GM21381 (cell line): ENCODE measurements at regions not wholly inside any gene's neighbourhood (a gene's known extent, or its start where the extent isn't known, plus 50 kb on each side); places are given as distances from the start of the nearest gene placed in this dataset.
A peak's percentile ranks its signal among the peaks of the same experiment; 100 is the strongest.
"Not testable (repeated sequence)": the region's sequence is repeated elsewhere in the genome, so short reads cannot be mapped to it uniquely, and the experiment has no call there.

ENCODE experiments used
- ATAC-seq: cut with Tn5 transposase; IDR thresholded peaks from one replicate; pipeline ENCODE4 v1.9.1; 2021; ENCODE audit warnings: mild to moderate bottlenecking, moderate library complexity; ENCODE audit not compliant: unreplicated experiment

DNA sequence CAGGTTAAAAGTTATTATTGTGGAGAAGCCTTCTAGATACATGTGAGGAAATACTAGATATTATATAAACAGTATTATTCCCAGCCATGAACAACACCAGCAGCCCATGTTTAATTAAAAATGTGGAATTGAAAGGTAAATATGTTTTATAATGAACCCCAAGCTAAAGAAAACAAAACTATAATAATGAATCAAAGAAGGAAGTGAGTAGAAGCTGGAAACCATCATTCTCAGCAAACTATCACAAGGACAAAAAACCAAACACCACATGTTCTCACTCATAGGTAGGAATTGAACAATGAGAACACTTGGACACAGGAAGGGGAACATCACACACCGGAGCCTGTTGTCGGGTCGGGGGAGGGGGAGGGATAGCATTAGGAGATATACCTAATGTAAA lies 167.6 kb upstream of the CXXC4 start:
- ATAC-seq = not testable (repeated sequence)

DNA sequence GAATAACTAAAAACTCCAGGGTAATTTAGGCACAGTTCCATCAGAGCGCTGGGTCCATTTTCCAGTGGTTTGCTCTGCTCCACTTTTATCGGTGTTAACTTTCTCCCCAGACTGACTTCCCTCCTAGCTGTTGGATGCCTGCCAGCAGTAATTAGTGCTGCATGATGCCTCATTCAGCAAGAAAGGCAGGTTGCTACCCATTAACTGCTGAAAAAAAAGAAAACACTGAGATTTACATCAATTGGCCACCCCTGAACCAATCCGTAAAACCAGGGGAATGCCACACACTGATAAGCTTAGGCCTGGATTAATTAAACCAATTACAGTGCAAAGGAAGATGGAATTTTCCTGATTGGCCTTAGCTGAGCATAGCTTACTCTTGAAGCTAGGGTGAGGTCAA lies 182.4 kb upstream of the CXXC4 start:
- no peak for ATAC-seq

DNA sequence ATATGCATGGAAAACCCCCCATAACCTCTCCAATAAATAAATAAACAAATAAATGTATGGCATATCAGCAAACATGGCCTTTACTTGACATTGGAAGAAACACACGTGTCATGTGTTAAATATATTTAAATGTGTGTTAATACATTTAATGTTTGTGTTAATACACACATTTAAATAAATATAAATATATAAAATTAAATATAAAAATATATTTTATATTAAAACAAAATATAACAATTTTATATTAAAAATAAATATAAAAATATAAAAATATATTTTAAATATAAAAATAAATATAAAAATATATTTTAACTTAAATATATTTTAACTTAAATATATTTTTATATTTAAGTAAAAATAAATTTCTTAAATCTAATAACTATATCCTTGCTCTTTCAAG lies 187.6 kb upstream of the CXXC4 start:
- ATAC-seq = no peak

DNA sequence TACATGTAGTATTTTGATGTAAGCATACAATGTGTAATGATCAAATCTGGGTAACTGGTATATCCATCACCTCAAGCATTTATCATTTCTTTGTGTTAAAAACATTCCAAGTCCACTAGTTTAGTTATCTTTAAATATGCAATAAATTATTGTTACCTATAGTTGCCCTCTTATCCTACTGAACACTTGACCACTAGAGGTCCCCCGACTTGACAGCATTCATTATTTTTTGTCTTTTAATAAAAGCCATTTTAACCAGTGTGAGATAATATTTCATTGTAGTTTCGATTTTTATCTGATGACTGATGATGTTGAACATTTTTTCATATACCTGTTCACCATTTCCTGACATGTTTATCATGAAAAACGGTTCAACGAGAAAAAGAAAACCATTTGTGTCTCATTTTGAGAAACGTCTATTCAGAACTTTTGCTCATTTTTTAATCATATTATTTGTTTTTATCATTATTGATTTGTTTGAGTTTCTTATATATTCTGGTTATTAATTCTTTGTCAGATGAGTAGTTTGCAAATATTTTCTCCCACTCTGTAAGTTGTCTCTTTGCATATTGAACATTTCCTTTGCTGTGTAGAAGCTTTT lies 199.0 kb upstream of the CXXC4 start:
- ATAC-seq = no peak

DNA sequence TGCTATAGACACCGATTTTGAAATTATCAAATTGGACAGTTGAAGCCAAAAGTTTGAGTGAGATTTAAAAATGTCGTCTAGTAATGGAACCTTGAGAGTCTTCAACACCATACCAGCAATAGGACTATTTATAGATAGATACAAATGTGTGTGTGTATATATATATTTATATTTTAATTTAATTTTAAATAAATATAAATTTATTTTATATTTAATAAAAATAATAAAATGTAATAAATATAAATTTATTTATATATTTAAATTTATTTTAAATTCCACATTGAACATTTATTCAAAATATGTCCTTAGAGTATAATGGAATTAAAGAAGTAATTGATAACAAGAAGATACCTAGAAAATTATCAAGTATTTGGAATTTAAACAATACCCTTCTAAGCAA lies 221.9 kb upstream of the CXXC4 start:
- ATAC-seq = no peak

DNA sequence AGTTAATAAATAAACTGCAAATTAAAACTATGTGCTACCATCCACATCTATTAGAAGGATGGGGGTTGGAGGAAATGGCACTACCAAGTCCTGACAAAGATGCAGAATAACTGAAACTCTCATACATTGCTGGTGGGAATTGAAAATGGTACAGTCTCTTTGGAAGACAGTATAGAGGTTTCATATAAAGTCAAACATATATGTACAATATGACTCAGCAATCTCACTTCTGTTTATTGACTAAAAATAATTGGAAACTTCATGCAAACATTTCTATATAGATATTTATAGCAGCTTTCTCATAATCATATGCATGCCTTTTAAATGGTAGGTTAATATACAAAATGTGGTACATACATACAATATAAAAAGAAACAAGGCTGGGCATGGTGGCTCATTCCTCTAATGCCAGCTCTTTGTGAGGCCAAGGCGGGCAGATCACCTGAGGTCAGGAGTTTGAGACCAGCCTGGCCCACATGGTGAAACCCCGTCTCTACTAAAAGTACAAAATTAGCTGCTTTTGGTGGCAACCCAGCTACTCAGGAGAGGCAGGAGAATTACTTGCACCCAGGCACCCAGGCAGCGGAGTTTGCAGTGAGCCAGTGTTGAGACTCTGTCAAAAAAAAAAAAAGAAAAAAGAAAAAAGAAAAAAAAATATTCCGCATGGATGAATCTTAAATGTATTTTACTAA lies 225.0 kb upstream of the CXXC4 start:
- peak; percentile 99 for ATAC-seq

DNA sequence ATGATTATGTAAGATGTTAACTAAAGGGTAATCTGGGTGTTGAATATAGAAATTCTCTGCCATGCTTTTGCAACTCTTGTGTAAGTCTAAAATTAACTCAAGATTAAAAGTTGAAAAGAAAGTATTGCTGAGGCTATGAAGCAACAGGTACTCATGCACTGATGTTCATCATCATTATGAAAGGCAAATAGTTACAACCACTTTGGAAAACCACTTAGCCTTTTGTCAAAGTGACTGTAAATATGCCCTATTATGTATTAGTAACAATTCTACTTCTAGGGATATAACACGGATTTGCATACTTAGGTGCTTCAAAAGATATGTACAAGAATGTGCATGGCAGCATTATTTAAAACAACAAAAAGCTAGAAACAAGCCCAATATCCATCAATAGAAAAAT lies 227.8 kb upstream of the CXXC4 start:
- ATAC-seq = no peak

DNA sequence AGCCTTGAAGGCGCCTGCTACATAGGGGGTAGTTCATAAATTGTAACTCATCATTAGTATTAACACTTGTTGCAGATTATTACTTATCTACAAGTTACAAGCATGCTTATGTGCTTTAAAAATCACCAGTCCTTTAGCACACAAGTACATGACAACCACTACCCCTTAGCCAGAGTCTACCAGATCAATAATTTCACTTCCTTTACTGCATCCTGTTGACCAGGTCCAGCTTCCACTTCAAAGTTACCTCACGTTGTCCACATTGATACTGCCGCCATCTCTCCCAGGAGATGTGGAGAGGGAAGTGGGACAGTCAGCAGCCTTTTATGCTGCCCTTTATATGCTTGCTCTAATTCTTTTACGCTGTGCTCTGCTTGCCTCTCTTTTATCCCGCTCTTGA lies 231.3 kb upstream of the CXXC4 start:
- no peak for ATAC-seq

DNA sequence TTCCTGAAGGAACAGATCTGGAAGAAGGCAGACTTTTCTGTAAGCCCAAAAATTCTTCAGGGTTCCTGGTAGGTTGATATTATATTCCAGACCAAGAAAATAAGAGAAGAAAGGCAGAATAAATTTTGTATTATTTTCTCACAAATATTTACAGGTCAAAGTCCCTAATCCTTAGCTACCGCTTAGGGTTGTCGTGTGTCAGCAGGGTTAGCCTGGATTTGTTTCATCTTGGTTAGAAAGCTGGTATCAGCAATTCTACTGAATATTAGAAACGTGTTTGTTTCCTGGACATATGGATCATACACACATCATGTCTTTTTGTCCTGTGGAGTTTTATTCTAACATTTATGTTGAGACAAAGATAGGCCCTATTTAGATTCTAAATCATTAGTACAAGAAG lies 232.9 kb upstream of the CXXC4 start:
- ATAC-seq = no peak

DNA sequence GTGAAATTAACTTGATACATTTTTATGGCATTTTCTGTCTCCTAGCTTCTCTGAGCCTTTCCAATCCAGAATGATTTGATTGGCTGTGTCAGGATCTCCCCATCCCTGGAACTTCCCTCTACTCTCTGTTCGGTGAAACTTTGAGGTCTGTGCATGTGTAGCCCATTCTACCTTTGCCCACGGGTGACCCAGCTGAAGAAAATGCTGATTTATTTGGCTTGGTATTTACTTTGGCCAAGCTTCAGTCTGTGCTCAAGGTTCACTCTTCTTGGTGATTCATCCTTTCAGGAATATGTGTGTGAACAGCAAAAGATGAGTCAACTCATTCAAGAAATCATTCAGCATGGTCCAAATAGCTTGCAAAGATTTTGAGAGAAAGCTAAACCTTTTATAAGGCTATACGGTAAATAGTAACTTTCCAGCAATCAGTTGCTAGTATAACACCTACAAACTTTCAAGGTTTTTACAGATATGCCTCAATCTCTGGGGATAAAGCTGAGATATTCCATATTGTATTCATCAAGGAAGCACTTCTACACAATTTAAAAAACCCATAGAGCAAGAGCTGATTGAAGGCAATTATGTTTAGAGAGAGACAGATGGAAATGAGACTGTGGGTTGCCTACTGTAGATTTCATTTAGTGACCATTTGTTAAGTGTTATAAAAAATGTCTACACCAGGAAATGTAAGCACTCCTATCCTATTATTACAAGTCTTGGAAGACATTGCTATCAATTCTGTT lies 233.9 kb upstream of the CXXC4 start:
- no peak for ATAC-seq

DNA sequence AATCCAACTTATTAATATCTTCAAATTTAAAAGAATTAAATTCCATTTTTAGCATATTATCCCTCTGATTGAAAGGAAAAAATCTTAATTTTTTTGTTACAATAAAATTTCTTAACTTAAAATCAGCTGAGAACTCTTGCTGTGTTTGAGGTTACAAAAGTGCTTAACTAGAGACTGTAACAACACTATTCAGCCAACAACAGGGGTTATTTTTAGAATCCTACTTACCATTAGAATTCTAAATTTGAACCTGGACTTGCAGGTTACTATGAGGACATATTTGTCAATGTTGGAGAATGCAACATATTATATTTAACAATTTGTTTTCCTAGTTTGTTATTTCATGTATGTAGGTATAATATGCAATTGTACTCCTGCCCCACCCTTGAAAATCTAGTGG lies 238.1 kb upstream of the CXXC4 start:
- no peak for ATAC-seq

DNA sequence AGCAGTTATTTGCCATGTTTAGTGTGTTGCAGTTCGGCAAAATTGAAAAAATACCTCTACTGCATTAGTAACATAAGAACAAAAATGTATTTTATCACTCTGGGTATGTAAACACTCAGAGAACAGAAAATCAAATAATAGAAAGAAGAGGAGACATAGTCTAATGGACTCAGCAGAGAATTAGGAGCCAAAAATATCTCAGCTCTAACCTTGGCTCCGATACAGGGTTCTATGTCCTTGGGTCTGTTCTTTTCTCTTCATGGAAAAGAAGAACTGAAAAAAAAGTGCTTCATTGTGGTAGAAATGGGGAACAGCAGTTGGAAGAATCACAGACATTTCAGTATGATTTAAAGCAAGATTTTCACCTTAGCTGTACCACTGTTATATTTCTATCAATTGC lies 240.5 kb upstream of the CXXC4 start:
- no peak for ATAC-seq

DNA sequence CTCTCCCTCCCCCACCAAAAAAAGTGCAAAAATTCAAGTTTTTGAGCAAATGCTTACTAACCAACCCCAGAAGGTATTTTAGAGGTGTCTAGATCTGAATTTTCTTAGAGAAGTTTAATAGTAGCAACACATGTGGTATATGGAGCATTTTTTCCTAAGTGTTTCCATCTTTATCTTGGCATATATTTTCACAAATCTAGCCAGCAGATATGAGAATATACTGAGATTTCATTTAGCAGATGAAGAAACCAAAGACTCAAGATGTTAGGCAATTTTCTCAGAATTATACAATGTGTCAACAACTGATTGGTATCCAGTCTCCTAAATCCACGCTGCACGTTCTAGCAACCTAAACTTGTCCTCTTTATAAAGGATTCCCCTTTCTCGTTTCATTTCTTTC lies 245.5 kb upstream of the CXXC4 start:
- no peak for ATAC-seq

DNA sequence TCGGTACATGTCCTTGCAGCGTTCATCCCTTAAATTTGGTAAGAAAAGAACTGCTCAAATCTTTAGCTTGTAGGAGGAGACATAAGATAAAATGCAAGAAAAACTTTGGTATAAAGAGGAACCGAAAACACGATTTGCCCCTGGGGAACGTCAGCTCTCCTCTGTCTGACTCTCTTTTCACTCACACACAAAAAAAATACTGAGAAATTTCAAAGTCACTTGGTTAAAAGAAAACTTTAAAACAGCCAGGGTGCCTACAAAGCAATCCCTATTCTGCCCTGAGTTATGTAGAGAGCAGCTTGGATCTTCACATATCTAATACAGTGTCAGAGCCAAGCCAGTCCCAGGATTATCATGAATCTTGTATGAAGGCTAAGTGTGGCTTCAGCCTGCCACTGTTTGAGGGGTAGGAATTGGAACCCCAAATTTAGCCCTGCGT lies 248.5 kb upstream of the CXXC4 start:
- ATAC-seq = peak; percentile 97

DNA sequence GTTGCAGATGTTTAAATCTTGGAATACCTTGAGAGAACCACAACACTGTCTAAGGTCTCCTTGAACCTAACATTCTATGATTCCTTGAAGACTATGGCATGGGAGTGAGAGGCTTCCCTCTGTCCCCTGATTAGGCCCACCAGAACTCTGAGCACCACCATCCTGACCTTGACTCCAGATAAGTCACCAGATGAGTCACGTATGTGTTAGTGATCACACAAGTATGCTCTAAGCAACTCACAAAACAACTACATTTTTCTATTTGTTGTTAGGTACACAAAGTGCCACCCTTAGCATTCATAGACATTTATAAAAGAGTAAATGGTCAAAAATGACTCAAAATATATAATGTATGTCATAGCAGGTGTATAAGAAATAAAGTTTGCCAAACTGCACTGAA lies 252.9 kb upstream of the CXXC4 start:
- ATAC-seq = no peak

DNA sequence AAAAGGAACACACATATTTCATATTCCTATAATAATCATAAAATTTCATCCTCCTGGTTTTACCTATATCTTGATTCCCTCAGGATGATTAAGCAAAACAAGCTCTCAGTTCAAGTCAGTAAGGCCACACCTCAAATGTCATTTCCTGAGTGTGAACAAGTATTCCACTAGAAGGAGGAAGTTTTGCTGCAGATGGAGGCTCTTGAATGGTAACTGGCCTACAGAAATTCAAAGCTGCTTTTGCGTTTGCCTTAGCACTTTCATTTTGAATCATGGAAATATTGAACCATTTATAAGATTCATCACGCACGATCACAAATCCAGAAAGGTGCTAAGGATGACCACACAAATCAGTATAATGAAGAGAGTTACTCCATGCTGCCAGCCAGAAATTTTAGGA lies 254.4 kb upstream of the CXXC4 start:
- no peak for ATAC-seq

DNA sequence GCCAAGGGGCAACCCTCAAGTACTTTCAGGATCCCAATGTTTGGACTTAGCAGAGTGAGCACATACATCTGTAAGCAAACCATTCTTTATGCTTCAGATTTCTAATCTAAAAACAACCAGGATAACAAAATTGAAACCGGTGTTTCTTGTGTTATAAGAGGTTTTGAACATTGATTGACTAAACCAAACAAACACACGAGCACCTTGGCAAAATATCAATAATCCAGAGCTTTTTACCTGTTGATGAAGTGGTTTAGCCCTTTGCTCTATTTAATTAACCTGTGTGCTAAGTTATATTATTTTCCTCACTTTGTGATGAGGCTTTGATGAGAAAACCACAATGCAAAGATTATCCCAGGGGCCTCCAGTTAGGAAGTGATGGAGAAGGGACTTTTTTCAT lies 255.3 kb upstream of the CXXC4 start:
- ATAC-seq = no peak

DNA sequence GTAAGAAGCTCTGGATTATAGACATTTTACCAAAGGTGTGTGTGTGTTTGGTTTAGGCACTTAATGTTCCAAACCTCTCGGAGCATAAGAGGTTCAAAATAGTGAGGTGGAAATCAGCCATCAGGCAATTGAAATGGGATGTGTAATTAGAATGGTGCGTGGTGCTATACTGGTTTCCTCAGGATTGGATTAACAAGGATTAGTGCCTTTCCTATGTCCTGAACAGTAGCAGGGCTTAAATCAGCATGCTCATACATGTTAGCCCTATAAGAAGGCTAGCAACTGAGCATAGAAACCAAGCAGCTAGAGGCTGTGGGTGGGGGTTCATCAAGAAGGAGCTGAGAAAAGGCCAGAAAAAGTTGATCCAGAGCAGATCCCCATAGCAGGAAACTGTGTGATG lies 256.8 kb upstream of the CXXC4 start:
- ATAC-seq = no peak

DNA sequence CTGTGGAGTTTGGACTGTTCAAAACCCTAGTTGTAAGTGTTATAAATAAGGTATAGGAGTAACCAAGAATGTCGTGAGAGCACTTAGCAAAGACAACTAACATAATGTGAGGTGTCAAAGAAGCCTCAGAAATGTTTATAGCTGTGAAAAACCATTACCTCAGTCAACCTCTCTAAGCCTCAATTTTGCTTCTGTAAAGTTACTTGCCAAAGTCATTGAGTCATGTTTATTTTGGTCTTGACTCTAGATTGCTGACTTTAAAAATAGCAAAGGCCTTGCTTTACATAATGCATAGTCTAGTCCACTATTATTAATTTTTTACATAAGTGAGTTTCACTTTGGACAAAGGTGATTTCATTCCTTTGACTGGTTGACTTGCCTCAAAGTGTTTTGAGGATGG lies 257.6 kb upstream of the CXXC4 start:
- ATAC-seq = peak; percentile 85

DNA sequence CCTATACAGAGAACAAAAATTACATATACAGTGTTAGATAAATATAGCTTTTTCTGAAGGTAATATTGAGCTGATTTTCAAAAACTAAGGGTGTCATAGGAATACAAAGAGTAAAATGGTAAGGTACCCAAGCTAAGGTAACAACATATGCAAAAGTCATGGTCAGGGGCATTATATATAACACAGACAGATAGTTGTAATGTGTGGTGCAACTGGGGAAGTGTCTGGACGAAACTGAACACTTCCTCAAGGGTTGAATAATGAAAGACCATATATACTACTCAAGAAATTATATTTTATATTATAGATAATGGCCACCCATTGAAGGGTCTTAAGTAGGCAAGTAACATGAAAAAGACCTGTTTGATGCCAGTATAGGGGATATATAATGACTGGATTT lies 262.1 kb upstream of the CXXC4 start:
- no peak for ATAC-seq

DNA sequence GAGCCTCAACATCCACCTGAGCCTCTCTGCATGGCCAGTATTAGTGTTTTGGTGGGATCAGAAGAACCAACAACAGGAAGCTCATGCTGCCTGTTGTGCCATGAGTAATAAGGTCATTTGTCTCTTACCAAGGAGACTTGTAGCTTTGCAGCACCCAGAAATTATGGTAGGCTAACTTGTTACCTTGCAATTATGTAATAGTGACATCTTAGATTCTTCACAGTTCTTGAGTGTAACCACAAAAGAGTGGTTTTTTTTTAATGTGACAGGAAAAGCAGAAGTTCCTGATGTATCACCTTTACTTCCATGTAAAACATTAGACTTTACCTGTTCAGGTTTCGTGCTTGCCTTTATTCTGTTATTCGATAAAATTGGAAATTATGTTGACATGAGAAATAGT lies 263.9 kb upstream of the CXXC4 start:
- no peak for ATAC-seq

DNA sequence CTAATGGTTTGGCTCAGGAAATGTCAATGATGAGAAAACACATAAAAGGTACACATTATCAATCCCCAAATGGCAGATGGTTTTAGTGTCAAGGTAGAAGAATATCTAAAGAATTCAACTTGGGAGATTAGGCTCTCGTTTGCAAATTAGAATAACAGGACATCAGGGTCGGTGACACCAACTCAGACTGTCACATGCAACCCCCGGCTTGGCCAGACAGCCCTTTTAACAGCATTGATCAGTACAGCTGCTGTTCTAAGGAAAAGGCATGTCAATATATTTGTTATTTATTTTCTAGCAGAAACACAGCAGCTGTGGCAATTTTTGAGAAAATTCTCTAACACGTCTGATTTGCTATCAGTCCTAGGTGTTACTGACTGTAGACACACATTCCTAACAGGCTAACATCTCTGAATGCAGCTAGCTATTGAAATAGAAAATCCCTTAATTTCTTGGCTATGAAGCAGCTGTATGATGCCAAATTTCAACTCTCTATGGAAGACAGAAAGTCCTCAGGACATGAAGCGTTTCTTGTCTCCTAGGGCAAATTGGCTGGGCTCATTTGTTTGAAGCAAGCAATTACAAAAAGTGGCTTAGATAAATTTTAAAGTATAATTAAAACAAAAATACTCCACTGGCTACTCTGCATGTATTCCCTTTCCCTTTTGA lies 269.0 kb upstream of the CXXC4 start:
- no peak for ATAC-seq
